ENCODE measurements at regions not wholly inside any gene's neighbourhood (a gene's known extent, or its start where the extent isn't known, plus 50 kb on each side); places are given as distances from the start of the nearest gene placed in this dataset.

DNA sequence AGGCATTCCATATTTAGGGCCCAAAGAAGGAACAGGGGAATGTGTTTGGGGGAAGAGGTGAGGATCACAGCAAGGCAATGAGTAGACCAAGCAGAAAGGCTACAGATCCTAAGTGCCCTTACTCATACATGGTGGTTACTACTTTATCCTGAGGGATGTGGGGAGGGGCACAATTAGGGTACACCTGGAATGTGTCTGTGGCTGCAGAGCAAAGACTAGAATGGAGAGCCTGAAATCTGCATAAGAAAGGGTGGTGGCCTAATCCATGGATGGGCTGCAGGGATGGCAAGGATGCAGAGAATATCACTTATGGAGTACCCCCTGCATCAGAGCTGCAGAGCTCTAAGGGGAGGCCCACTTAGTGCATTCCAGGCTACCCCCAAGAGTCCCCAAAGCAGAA, 352.6 kb upstream of the TRPC7 start:
- Histone ChIP-seq H3K79me2 (replicated peaks; ENCODE audit: insufficient read depth, low read length) (no peaks in the 10 kb centered on the region), H3K27ac (ENCODE audit: low read length) (no peak overlapping the region), H2AFZ (ENCODE audit: low read depth, low read length) (no peak overlapping the region), H3K9me2 (ENCODE audit: insufficient read depth, low read length) (no peaks in the 10 kb centered on the region), H4K20me1 (ENCODE audit: insufficient read depth) (no peaks in the 10 kb centered on the region), H3K27me3 (ENCODE audit: insufficient read depth, low read depth, low read length) (no peaks in the 10 kb centered on the region), H3F3A (ENCODE audit: insufficient read depth, low read length, poor library complexity, severe bottlenecking) (no peaks in the 10 kb centered on the region), H3K4me2 (ENCODE audit: low read length) (no peak overlapping the region), H3K4me3 (ENCODE audit: low read length) (no peak overlapping the region), H3K36me3 (ENCODE audit: insufficient read depth, low read length) (no peaks in the 10 kb centered on the region), H3K9me3 (ENCODE audit: low read length) (no peaks in the 10 kb centered on the region), H3K9ac (ENCODE audit: low read length) (no peak overlapping the region)
- TF ChIP-seq EP300 (conservative IDR thresholded peaks at IDR 0.05; ENCODE audit: poor library complexity, severe bottlenecking) (no peak), POLR2AphosphoS5 (IDR thresholded peaks at IDR 0.05) (no peak), RAD21 (conservative IDR thresholded peaks at IDR 0.05) (no peak), TAF1 (IDR thresholded peaks at IDR 0.05; ENCODE audit: low read depth) (no peak), SMC3 (conservative IDR thresholded peaks at IDR 0.05; ENCODE audit: poor library complexity) (no peak), MXI1 (conservative IDR thresholded peaks at IDR 0.05; ENCODE audit: poor library complexity, severe bottlenecking) (no peak), EZH2 (IDR thresholded peaks at IDR 0.05; ENCODE audit: borderline replicate concordance, insufficient read depth, low read length, poor library complexity, severe bottlenecking) (no peak)
- TF ChIP-seq, protein P1, sequence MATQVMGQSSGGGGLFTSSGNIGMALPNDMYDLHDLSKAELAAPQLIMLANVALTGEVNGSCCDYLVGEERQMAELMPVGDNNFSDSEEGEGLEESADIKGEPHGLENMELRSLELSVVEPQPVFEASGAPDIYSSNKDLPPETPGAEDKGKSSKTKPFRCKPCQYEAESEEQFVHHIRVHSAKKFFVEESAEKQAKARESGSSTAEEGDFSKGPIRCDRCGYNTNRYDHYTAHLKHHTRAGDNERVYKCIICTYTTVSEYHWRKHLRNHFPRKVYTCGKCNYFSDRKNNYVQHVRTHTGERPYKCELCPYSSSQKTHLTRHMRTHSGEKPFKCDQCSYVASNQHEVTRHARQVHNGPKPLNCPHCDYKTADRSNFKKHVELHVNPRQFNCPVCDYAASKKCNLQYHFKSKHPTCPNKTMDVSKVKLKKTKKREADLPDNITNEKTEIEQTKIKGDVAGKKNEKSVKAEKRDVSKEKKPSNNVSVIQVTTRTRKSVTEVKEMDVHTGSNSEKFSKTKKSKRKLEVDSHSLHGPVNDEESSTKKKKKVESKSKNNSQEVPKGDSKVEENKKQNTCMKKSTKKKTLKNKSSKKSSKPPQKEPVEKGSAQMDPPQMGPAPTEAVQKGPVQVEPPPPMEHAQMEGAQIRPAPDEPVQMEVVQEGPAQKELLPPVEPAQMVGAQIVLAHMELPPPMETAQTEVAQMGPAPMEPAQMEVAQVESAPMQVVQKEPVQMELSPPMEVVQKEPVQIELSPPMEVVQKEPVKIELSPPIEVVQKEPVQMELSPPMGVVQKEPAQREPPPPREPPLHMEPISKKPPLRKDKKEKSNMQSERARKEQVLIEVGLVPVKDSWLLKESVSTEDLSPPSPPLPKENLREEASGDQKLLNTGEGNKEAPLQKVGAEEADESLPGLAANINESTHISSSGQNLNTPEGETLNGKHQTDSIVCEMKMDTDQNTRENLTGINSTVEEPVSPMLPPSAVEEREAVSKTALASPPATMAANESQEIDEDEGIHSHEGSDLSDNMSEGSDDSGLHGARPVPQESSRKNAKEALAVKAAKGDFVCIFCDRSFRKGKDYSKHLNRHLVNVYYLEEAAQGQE (IDR thresholded peaks at IDR 0.05; ENCODE audit: borderline replicate concordance), result no peak
- TF ChIP-seq, protein P2, sequence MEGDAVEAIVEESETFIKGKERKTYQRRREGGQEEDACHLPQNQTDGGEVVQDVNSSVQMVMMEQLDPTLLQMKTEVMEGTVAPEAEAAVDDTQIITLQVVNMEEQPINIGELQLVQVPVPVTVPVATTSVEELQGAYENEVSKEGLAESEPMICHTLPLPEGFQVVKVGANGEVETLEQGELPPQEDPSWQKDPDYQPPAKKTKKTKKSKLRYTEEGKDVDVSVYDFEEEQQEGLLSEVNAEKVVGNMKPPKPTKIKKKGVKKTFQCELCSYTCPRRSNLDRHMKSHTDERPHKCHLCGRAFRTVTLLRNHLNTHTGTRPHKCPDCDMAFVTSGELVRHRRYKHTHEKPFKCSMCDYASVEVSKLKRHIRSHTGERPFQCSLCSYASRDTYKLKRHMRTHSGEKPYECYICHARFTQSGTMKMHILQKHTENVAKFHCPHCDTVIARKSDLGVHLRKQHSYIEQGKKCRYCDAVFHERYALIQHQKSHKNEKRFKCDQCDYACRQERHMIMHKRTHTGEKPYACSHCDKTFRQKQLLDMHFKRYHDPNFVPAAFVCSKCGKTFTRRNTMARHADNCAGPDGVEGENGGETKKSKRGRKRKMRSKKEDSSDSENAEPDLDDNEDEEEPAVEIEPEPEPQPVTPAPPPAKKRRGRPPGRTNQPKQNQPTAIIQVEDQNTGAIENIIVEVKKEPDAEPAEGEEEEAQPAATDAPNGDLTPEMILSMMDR (IDR thresholded peaks at IDR 0.05; ENCODE audit: poor library complexity, severe bottlenecking), result no peak

DNA sequence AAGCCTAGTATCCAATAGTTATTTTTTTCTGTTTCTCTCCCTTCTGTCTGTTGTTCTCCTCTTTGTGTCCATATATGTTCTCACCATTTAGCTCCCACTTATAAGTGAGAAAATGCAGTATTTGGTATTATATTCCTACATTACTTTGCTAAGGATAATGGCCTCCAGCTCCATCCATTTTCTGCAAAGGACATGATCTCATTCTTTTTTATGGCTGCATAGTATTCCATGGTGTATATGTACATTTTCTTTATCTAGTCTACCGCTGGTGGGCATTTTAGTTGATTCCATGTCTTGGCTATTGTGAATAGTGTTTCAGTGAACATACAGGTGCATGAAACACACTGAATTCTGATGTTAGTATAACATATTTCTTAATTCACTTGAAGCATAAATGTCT, 348.9 kb upstream of the TRPC7 start:
- Histone ChIP-seq H4K20me1 (ENCODE audit: insufficient read depth) (no peaks in the 10 kb centered on the region), H3K27ac (ENCODE audit: low read length) (no peak overlapping the region), H3K4me3 (ENCODE audit: low read length) (no peak overlapping the region), H3K9me3 (ENCODE audit: low read length) (no peaks in the 10 kb centered on the region), H2AFZ (ENCODE audit: low read depth, low read length) (no peak overlapping the region), H3K79me2 (replicated peaks; ENCODE audit: insufficient read depth, low read length) (no peaks in the 10 kb centered on the region), H3K36me3 (ENCODE audit: insufficient read depth, low read length) (no peaks in the 10 kb centered on the region), H3K9ac (ENCODE audit: low read length) (no peak overlapping the region), H3K4me2 (ENCODE audit: low read length) (no peak overlapping the region), H3K9me2 (ENCODE audit: insufficient read depth, low read length) (no peaks in the 10 kb centered on the region), H3F3A (ENCODE audit: insufficient read depth, low read length, poor library complexity, severe bottlenecking) (no peaks in the 10 kb centered on the region), H3K27me3 (ENCODE audit: insufficient read depth, low read depth, low read length) (no peaks in the 10 kb centered on the region)
- no peak for TF ChIP-seq EZH2 (IDR thresholded peaks at IDR 0.05; ENCODE audit: borderline replicate concordance, insufficient read depth, low read length, poor library complexity, severe bottlenecking)
- no peak for TF ChIP-seq RAD21 (conservative IDR thresholded peaks at IDR 0.05)
- TF ChIP-seq SMC3 (conservative IDR thresholded peaks at IDR 0.05; ENCODE audit: poor library complexity), result no peak
- TF ChIP-seq EP300 (conservative IDR thresholded peaks at IDR 0.05; ENCODE audit: poor library complexity, severe bottlenecking), result no peak
- no peak for TF ChIP-seq POLR2AphosphoS5 (IDR thresholded peaks at IDR 0.05)
- TF ChIP-seq MXI1 (conservative IDR thresholded peaks at IDR 0.05; ENCODE audit: poor library complexity, severe bottlenecking), result no peak
- TF ChIP-seq, protein P1 (IDR thresholded peaks at IDR 0.05; ENCODE audit: borderline replicate concordance), result no peak
- no peak for TF ChIP-seq TAF1 (IDR thresholded peaks at IDR 0.05; ENCODE audit: low read depth)
- TF ChIP-seq, protein P2 (IDR thresholded peaks at IDR 0.05; ENCODE audit: poor library complexity, severe bottlenecking), result no peak

All from neural cell (in vitro differentiated cells).